SK-N-SH (cell line): ENCODE measurements at regions not wholly inside any gene's neighbourhood (a gene's known extent, or its start where the extent isn't known, plus 50 kb on each side); places are given as distances from the start of the nearest gene placed in this dataset.

ENCODE experiments used
- CTCF ChIA-PET: fragments of 300-600, 350-600 bp; formaldehyde crosslinking; extraction: SDS; loops from one replicate; lab custom pipeline; 2021; lab: Yijun Ruan, JAX
- POLR2A ChIA-PET: fragments of 350-600 bp; sonication (Branson Sonifier 250); formaldehyde crosslinking; extraction: SDS; loops from one replicate; lab custom pipeline; 2020; ENCODE audit warnings: antibody characterized with exemption, inconsistent platforms; lab: Yijun Ruan, JAX
- DNase-seq: peaks from one replicate; pipeline ENCODE4 v3.0.0; 2012
- H2AFZ ChIP-seq: fragments of 200-600 bp; sonication (generic); 2 replicates; pipeline ENCODE4 v1.8.1; 2016; ENCODE audit warnings: antibody characterized with exemption, mild to moderate bottlenecking, low read depth
- H3F3A ChIP-seq: fragments of 200-600 bp; sonication (generic); replicated peaks from 2 replicates; pipeline ENCODE3; 2016; ENCODE audit warnings: antibody characterized with exemption, mild to moderate bottlenecking; ENCODE audit not compliant: insufficient read depth
- H3K27ac ChIP-seq, 2 experiments: fragments of 200-500 bp in 1 of 2; fragments of 200-600 bp in 1 of 2; sonication (Bioruptor generic) in 1 of 2; sonication (generic), shearing (Covaris generic) in 1 of 2; 2 replicates each; pipeline versions ENCODE4 v1.5.1 to v1.6.1; 2014 to 2016; ENCODE audit warnings: low read depth in 2 of 2, inconsistent platforms in 1 of 2, low read length in 1 of 2, mild to moderate bottlenecking in 1 of 2, mixed read lengths in 1 of 2
- H3K27me3 ChIP-seq: fragments of 200-600 bp; sonication (generic), shearing (Covaris generic); 2 replicates; pipeline ENCODE4 v1.6.1; 2016; ENCODE audit warnings: mixed run types; ENCODE audit not compliant: insufficient read depth
- H3K36me3 ChIP-seq, 2 experiments: fragments of 200-500 bp in 1 of 2; fragments of 200-600 bp in 1 of 2; sonication (Bioruptor generic) in 1 of 2; sonication (generic) in 1 of 2; replicated peaks in 1 of 2; 2 replicates each; pipeline versions ENCODE3 to v1.5.1; 2014 to 2016; ENCODE audit warnings: low read length in 1 of 2, mild to moderate bottlenecking in 1 of 2; ENCODE audit not compliant: insufficient read depth in 2 of 2, control insufficient read depth in 1 of 2
- H3K4me1 ChIP-seq, 2 experiments: fragments of 200-500 bp in 1 of 2; fragments of 200-600 bp in 1 of 2; sonication (Bioruptor generic) in 1 of 2; sonication (generic), shearing (Covaris generic) in 1 of 2; 2 replicates each; pipeline versions ENCODE4 v1.5.1 to v1.6.1; 2014 to 2016; ENCODE audit warnings: low read depth in 1 of 2, low read length in 1 of 2, mixed run types in 1 of 2; ENCODE audit not compliant: insufficient read depth in 2 of 2, control insufficient read depth in 1 of 2
- H3K4me2 ChIP-seq: fragments of 200-600 bp; sonication (generic), shearing (Covaris generic); 2 replicates; pipeline ENCODE4 v1.6.1; 2017; ENCODE audit warnings: mixed run types
- H3K4me3 ChIP-seq, 2 experiments: fragments of 200-500 bp in 1 of 2; fragments of 200-600 bp in 1 of 2; sonication (Bioruptor generic) in 1 of 2; sonication (generic), shearing (Covaris generic) in 1 of 2; 2 replicates each; pipeline versions ENCODE4 v1.5.1 to v1.8.1; 2014 to 2016; ENCODE audit warnings: low read depth in 2 of 2, inconsistent platforms in 1 of 2, low read length in 1 of 2, mild to moderate bottlenecking in 1 of 2, mixed read lengths in 1 of 2, moderate library complexity in 1 of 2
- H3K79me2 ChIP-seq: fragments of 200-600 bp; sonication (generic); 2 replicates; pipeline ENCODE4 v1.8.1; 2017; ENCODE audit warnings: mild to moderate bottlenecking; ENCODE audit not compliant: insufficient read depth
- H3K9ac ChIP-seq: fragments of 200-600 bp; sonication (generic); 2 replicates; pipeline ENCODE4 v1.6.1; 2017; ENCODE audit warnings: mixed run types
- H3K9me2 ChIP-seq: fragments of 200-600 bp; sonication (generic); 2 replicates; pipeline ENCODE4 v1.6.1; 2017; ENCODE audit warnings: mixed run types
- H3K9me3 ChIP-seq: fragments of 200-600 bp; sonication (generic); 2 replicates; pipeline ENCODE4 v1.6.1; 2017; ENCODE audit warnings: mixed run types, mild to moderate bottlenecking, moderate library complexity
- H4K20me1 ChIP-seq: fragments of 200-600 bp; sonication (generic); 2 replicates; pipeline ENCODE4 v1.6.1; 2017; ENCODE audit warnings: mild to moderate bottlenecking, mixed run types; ENCODE audit not compliant: insufficient read depth
- CHD2 ChIP-seq: fragments of 150-350 bp; IDR thresholded peaks from 2 replicates; pipeline ENCODE4 v1.6.1; 2018; ENCODE audit warnings: low read length; ENCODE audit not compliant: partially characterized antibody
- ELF1 ChIP-seq: IDR thresholded peaks from 2 replicates; pipeline ENCODE4 v1.4.0; 2012
- FOXJ3 ChIP-seq: sonication (generic); formaldehyde crosslinking; IDR thresholded peaks from 2 replicates; pipeline ENCODE4 v1.5.1; 2020; ENCODE audit warnings: mild to moderate bottlenecking, missing genetic modification reagents
- NFIC ChIP-seq: IDR thresholded peaks from 2 replicates; pipeline ENCODE4 v1.4.0; 2012; ENCODE audit warnings: borderline replicate concordance
- POLR2AphosphoS5 ChIP-seq: IDR thresholded peaks from 2 replicates; pipeline ENCODE4 v1.6.1; 2012; ENCODE audit warnings: low read depth, low read length
- RAD21 ChIP-seq: IDR thresholded peaks from 2 replicates; pipeline ENCODE4 v1.6.1; 2012; ENCODE audit warnings: mild to moderate bottlenecking, low read length
- RCOR1 ChIP-seq: fragments of 150-350 bp; IDR thresholded peaks from 2 replicates; pipeline ENCODE4 v1.6.1; 2017; ENCODE audit warnings: antibody characterized with exemption, low read length
- RFX5 ChIP-seq: IDR thresholded peaks from 2 replicates; pipeline ENCODE4 v1.6.1; 2012; ENCODE audit warnings: mild to moderate bottlenecking, improper control_type of control experiment, low read length
- RXRA ChIP-seq: IDR thresholded peaks from 2 replicates; pipeline ENCODE4 v1.4.0; 2012; ENCODE audit warnings: low read depth, mild to moderate bottlenecking, borderline replicate concordance
- TAF1 ChIP-seq: IDR thresholded peaks from 2 replicates; pipeline ENCODE4 v1.6.1; 2012; ENCODE audit warnings: low read depth, mild to moderate bottlenecking, low read length, moderate library complexity, borderline replicate concordance
- TCF12 ChIP-seq: IDR thresholded peaks from 2 replicates; pipeline ENCODE4 v1.4.0; 2012
- WGBS: methylation state at CpG from one replicate; pipeline ENCODE4 v1.1.6; 2017; ENCODE audit warnings: low lambda C conversion rate; 5-methylcytosine and 5-hydroxymethylcytosine counted together
- TF ChIP-seq, protein P1 (sequence below): fragments of 150-350 bp; IDR thresholded peaks from 2 replicates; pipeline ENCODE4 v1.6.1; 2017; ENCODE audit warnings: antibody characterized with exemption, low read length, low read depth, borderline replicate concordance
- TF ChIP-seq, protein P2 (sequence below): IDR thresholded peaks from 2 replicates; pipeline ENCODE4; 2012
- TF ChIP-seq, protein P3 (sequence below): fragments of 150-350 bp; IDR thresholded peaks from 2 replicates; pipeline ENCODE4 v1.6.1; 2016; ENCODE audit warnings: mild to moderate bottlenecking, low read depth, low read length

DNA sequence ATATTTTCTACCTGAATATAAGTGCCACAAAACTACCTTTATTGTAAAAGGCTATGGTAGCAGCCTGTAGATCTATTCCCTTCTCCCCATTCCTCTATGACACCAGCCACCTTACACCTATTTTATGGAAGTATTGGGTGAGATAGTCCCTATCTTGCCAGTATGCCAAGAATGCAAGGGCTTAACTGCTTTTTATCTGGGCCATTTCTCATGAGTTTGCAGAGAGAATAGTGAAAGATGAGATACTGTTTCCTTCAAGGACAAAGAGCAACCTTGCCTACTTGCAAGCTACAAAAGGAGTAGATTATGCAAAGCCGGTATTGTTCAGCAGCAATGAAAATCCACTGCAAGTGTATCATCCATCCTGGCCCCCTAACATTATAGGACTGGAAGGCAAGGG, 1775.6 kb upstream of the SEL1L start:
- no peak for DNase-seq
- no peak overlapping the region for H3K4me2 ChIP-seq
- H4K20me1 ChIP-seq: no peaks in the 10 kb centered on the region
- H3K9me2 ChIP-seq: no peaks in the 10 kb centered on the region
- no peak overlapping the region for H3K4me3 ChIP-seq
- H2AFZ ChIP-seq: no peak overlapping the region
- 54% methylated on average over 1 of the region's 1 CpG for WGBS
- no peaks in the 10 kb centered on the region for H3K36me3 ChIP-seq
- POLR2A ChIA-PET: no interaction called here
- H3K9ac ChIP-seq: no peak overlapping the region
- no peaks in the 10 kb centered on the region for H3F3A ChIP-seq
- H3K79me2 ChIP-seq: no peaks in the 10 kb centered on the region
- H3K27ac ChIP-seq: no peak overlapping the region
- CTCF ChIA-PET: interaction anchor here (0.6 kb wide), 1 partner anchor 17 kb away, joined by 3 read pairs; no protein-coding TSS in a partner anchor
- no peaks in the 10 kb centered on the region for H3K27me3 ChIP-seq
- no peaks in the 10 kb centered on the region for H3K9me3 ChIP-seq
- H3K4me1 ChIP-seq: no peaks in the 10 kb centered on the region
- no peak for TF ChIP-seq POLR2AphosphoS5
- TF ChIP-seq ELF1: no peak
- no peak for TF ChIP-seq TAF1
- no peak for TF ChIP-seq FOXJ3 (CRISPR knock-in tag)
- no peak for TF ChIP-seq TCF12
- no peak for TF ChIP-seq RAD21
- TF ChIP-seq CHD2: no peak
- TF ChIP-seq, protein P1, sequence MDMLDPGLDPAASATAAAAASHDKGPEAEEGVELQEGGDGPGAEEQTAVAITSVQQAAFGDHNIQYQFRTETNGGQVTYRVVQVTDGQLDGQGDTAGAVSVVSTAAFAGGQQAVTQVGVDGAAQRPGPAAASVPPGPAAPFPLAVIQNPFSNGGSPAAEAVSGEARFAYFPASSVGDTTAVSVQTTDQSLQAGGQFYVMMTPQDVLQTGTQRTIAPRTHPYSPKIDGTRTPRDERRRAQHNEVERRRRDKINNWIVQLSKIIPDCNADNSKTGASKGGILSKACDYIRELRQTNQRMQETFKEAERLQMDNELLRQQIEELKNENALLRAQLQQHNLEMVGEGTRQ: no peak

DNA sequence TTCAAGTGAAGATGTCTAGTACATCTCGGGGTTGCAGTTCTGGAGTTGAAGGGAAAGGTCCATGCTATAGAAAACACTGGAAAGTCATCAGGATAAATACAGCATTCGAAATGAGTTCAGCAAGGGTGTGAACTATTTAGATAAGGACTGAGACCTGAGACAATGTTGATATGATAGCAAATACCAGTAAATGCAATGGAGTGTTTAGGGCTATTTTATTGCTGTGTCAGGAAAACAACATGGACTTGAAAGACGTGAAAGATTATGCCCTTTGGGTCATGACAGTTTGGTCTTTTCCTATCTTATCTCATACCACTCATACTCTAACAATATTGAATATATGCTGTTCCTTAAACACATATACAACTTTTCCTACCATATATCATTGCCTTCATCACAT, 1776.2 kb upstream of the SEL1L start:
- H3F3A ChIP-seq: no peaks in the 10 kb centered on the region
- H3K4me2 ChIP-seq: no peak overlapping the region
- no peaks in the 10 kb centered on the region for H3K79me2 ChIP-seq
- H3K27ac ChIP-seq: no peak overlapping the region
- no peak overlapping the region for H3K9ac ChIP-seq
- H3K4me3 ChIP-seq: no peak overlapping the region
- H3K9me3 ChIP-seq: no peaks in the 10 kb centered on the region
- H3K9me2 ChIP-seq: no peaks in the 10 kb centered on the region
- no peaks in the 10 kb centered on the region for H3K36me3 ChIP-seq
- WGBS: 2% methylated on average over 3 of the region's 3 CpGs
- H4K20me1 ChIP-seq: no peaks in the 10 kb centered on the region
- no peaks in the 10 kb centered on the region for H3K27me3 ChIP-seq
- no peak for TF ChIP-seq RFX5
- no peak for TF ChIP-seq ELF1
- TF ChIP-seq, protein P2, sequence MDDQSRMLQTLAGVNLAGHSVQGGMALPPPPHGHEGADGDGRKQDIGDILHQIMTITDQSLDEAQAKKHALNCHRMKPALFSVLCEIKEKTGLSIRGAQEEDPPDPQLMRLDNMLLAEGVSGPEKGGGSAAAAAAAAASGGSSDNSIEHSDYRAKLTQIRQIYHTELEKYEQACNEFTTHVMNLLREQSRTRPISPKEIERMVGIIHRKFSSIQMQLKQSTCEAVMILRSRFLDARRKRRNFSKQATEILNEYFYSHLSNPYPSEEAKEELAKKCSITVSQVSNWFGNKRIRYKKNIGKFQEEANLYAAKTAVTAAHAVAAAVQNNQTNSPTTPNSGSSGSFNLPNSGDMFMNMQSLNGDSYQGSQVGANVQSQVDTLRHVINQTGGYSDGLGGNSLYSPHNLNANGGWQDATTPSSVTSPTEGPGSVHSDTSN: no peak
- TF ChIP-seq RXRA: no peak
- TF ChIP-seq, protein P1: no peak
- TF ChIP-seq TCF12: no peak
- no peak for TF ChIP-seq NFIC
- TF ChIP-seq, protein P3, sequence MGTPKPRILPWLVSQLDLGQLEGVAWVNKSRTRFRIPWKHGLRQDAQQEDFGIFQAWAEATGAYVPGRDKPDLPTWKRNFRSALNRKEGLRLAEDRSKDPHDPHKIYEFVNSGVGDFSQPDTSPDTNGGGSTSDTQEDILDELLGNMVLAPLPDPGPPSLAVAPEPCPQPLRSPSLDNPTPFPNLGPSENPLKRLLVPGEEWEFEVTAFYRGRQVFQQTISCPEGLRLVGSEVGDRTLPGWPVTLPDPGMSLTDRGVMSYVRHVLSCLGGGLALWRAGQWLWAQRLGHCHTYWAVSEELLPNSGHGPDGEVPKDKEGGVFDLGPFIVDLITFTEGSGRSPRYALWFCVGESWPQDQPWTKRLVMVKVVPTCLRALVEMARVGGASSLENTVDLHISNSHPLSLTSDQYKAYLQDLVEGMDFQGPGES: no peak
- no peak for TF ChIP-seq RCOR1
- TF ChIP-seq, all 33 proteins: peak for 0
- ChIA-PET CTCF (interaction anchor here (0.6 kb wide), 1 partner anchor 16 kb away, joined by 3 read pairs; no protein-coding TSS in a partner anchor), POLR2A (no interaction called here)
- Histone ChIP-seq H3K4me1 (no peaks in the 10 kb centered on the region), H2AFZ (no peak overlapping the region)
- DNase-seq: no peak
